ENCODE measurements at regions not wholly inside any gene's neighbourhood (a gene's known extent, or its start where the extent isn't known, plus 50 kb on each side); places are given as distances from the start of the nearest gene placed in this dataset.

- DNase-seq (ENCODE audit: low spot score): no peak
These were observed 456.2 kb downstream of the ADAMTS20 start for GRCh38 chr12:43095669-43096280.

GRCh38 chr12:43094886-43095575 is 457.0 kb downstream of the ADAMTS20 start:
- no peak for DNase-seq (ENCODE audit: low spot score)

GRCh38 chr12:43090981-43091380 is 461.0 kb downstream of the ADAMTS20 start:
- no peak for DNase-seq (ENCODE audit: low spot score)

- DNase-seq (ENCODE audit: low spot score): no peak
These were observed 464.6 kb downstream of the ADAMTS20 start for GRCh38 chr12:43087195-43088091.

GRCh38 chr12:43079476-43079875 is 472.5 kb downstream of the ADAMTS20 start:
- DNase-seq (ENCODE audit: low spot score): no peak

- DNase-seq (ENCODE audit: low spot score): no peak
These were observed 473.0 kb downstream of the ADAMTS20 start for GRCh38 chr12:43078976-43079375.

GRCh38 chr12:43072431-43072830 is 479.6 kb downstream of the ADAMTS20 start:
- DNase-seq (ENCODE audit: low spot score): no peak

GRCh38 chr12:43069768-43070221 is 480.2 kb upstream of the PRICKLE1 start:
- DNase-seq (ENCODE audit: low spot score): no peak

- no peak for DNase-seq (ENCODE audit: low spot score)
These were observed 476.9 kb upstream of the PRICKLE1 start for GRCh38 chr12:43066471-43066870.

GRCh38 chr12:43063650-43064049 is 474.1 kb upstream of the PRICKLE1 start:
- no peak for DNase-seq (ENCODE audit: low spot score)

GRCh38 chr12:43062201-43062895 is 472.8 kb upstream of the PRICKLE1 start:
- DNase-seq (ENCODE audit: low spot score): no peak

- no peak for DNase-seq (ENCODE audit: low spot score)
These were observed 471.2 kb upstream of the PRICKLE1 start for GRCh38 chr12:43060742-43061141.

GRCh38 chr12:43058616-43059015 is 469.1 kb upstream of the PRICKLE1 start:
- DNase-seq (ENCODE audit: low spot score): no peak

GRCh38 chr12:43057566-43057965 is 468.0 kb upstream of the PRICKLE1 start:
- no peak for DNase-seq (ENCODE audit: low spot score)

- DNase-seq (ENCODE audit: low spot score): no peak
These were observed 464.5 kb upstream of the PRICKLE1 start for GRCh38 chr12:43054085-43054484.

- no peak for DNase-seq (ENCODE audit: low spot score)
These were observed 462.9 kb upstream of the PRICKLE1 start for GRCh38 chr12:43052441-43052840.

- DNase-seq (ENCODE audit: low spot score): no peak
These were observed 454.7 kb upstream of the PRICKLE1 start for GRCh38 chr12:43044241-43044640.

GRCh38 chr12:43038991-43039390 is 449.4 kb upstream of the PRICKLE1 start:
- DNase-seq (ENCODE audit: low spot score): no peak

- DNase-seq (ENCODE audit: low spot score): no peak
These were observed 440.4 kb upstream of the PRICKLE1 start for GRCh38 chr12:43029971-43030370.

- no peak for DNase-seq (ENCODE audit: low spot score)
These were observed 439.3 kb upstream of the PRICKLE1 start for GRCh38 chr12:43028826-43029225.

GRCh38 chr12:43022838-43023237 is 433.3 kb upstream of the PRICKLE1 start:
- no peak for DNase-seq (ENCODE audit: low spot score)

GRCh38 chr12:43015090-43015737 is 425.7 kb upstream of the PRICKLE1 start:
- no peak for DNase-seq (ENCODE audit: low spot score)

Data from COLO829 (cell line).